ENCODE measurements at regions not wholly inside any gene's neighbourhood (a gene's known extent, or its start where the extent isn't known, plus 50 kb on each side); places are given as distances from the start of the nearest gene placed in this dataset.

GRCh38 chrX:27910412-27910811 lies 70.8 kb downstream of the DCAF8L1 start:
- Histone ChIP-seq H3K4me3 (no peak overlapping the region), H3K36me3 (no peaks in the 10 kb centered on the region), H3K27me3 (no peaks in the 10 kb centered on the region), H3K9me3 (no peaks in the 10 kb centered on the region), H3K27ac (replicated peaks in 1 of 4) (no peak overlapping the region), H3K4me1 (no peaks in the 10 kb centered on the region)
- 83% methylated on average over 1 of the region's 1 CpG for WGBS
- TF ChIP-seq CTCF (IDR thresholded peaks at IDR 0.05) = no peak
- TF ChIP-seq EP300 (IDR thresholded peaks at IDR 0.05) = no peak
- no peak for TF ChIP-seq POLR2AphosphoS5 (IDR thresholded peaks at IDR 0.05)
- TF ChIP-seq POLR2A (IDR thresholded peaks at IDR 0.05; ENCODE audit: low read depth) = no peak
- intact Hi-C loops (cut with DNase I) = no loop called here
- no peak for DNase-seq (ENCODE audit: extremely low spot score)

GRCh38 chrX:27903960-27904359 lies 77.3 kb downstream of the DCAF8L1 start:
- no peaks in the 10 kb centered on the region for H3K4me1 ChIP-seq
- H3K27ac ChIP-seq (replicated peaks in 1 of 4) = no peak overlapping the region
- H3K27me3 ChIP-seq = no peaks in the 10 kb centered on the region
- H3K9me3 ChIP-seq = no peaks in the 10 kb centered on the region
- TF ChIP-seq CTCF (IDR thresholded peaks at IDR 0.05) (no peak), EP300 (IDR thresholded peaks at IDR 0.05) (no peak), POLR2A (IDR thresholded peaks at IDR 0.05; ENCODE audit: low read depth) (no peak), POLR2AphosphoS5 (IDR thresholded peaks at IDR 0.05) (no peak)
- DNase-seq (ENCODE audit: extremely low spot score) = no peak
- intact Hi-C loops (cut with DNase I) = no loop called here
- no peak overlapping the region for H3K4me3 ChIP-seq
- H3K36me3 ChIP-seq = no peaks in the 10 kb centered on the region
- 88% methylated on average over 2 of the region's 2 CpGs for WGBS

GRCh38 chrX:27893871-27894270 lies 86.1 kb downstream of the MAGEB10 start:
- Histone ChIP-seq H3K27me3 (no peaks in the 10 kb centered on the region), H3K36me3 (no peaks in the 10 kb centered on the region), H3K4me3 (no peak overlapping the region), H3K27ac (replicated peaks in 1 of 4) (no peak overlapping the region), H3K9me3 (no peaks in the 10 kb centered on the region), H3K4me1 (no peaks in the 10 kb centered on the region)
- TF ChIP-seq EP300 (IDR thresholded peaks at IDR 0.05) (no peak), CTCF (IDR thresholded peaks at IDR 0.05) (no peak), POLR2AphosphoS5 (IDR thresholded peaks at IDR 0.05) (no peak), POLR2A (IDR thresholded peaks at IDR 0.05; ENCODE audit: low read depth) (no peak)
- DNase-seq (ENCODE audit: extremely low spot score) = no peak
- intact Hi-C loops (cut with DNase I) = no loop called here
- WGBS = 42% methylated on average over 2 of the region's 2 CpGs

GRCh38 chrX:27893211-27893610 lies 85.4 kb downstream of the MAGEB10 start:
- no peak overlapping the region for H3K27ac ChIP-seq (replicated peaks in 1 of 4)
- 42% methylated on average over 3 of the region's 3 CpGs for WGBS

More at GRCh38 chrX:27893211-27893610, 85.4 kb downstream of the MAGEB10 start:
- no peaks in the 10 kb centered on the region for H3K27me3 ChIP-seq
- no peak for DNase-seq (ENCODE audit: extremely low spot score)
- H3K9me3 ChIP-seq = no peaks in the 10 kb centered on the region
- TF ChIP-seq POLR2A (IDR thresholded peaks at IDR 0.05; ENCODE audit: low read depth) (no peak), EP300 (IDR thresholded peaks at IDR 0.05) (no peak), CTCF (IDR thresholded peaks at IDR 0.05) (no peak), POLR2AphosphoS5 (IDR thresholded peaks at IDR 0.05) (no peak)
- no peak overlapping the region for H3K4me3 ChIP-seq
- no peaks in the 10 kb centered on the region for H3K36me3 ChIP-seq
- intact Hi-C loops (cut with DNase I) = no loop called here
- H3K4me1 ChIP-seq = no peaks in the 10 kb centered on the region
